Chondrocyte (in vitro differentiated cells): ENCODE measurements at regions not wholly inside any gene's neighbourhood (a gene's known extent, or its start where the extent isn't known, plus 50 kb on each side); places are given as distances from the start of the nearest gene placed in this dataset.

Source experiments
- DNase-seq: peaks from one replicate; pipeline ENCODE4 v3.0.0; 2021; ENCODE audit warnings: mixed read lengths, low spot score
- H3K27ac Mint-ChIP-seq: one replicate; pipeline ENCODE4 v1.8.0; 2021; ENCODE audit warnings: mild to moderate bottlenecking, moderate library complexity, mixed read lengths; ENCODE audit not compliant: unreplicated experiment
- H3K27me3 Mint-ChIP-seq: 2 replicates; pipeline ENCODE4 v1.8.0; 2021; ENCODE audit warnings: low read depth, mixed read lengths
- H3K36me3 Mint-ChIP-seq: 2 replicates; pipeline ENCODE4 v1.8.0; 2021; ENCODE audit warnings: low read depth, mixed read lengths
- H3K4me1 Mint-ChIP-seq: 2 replicates; pipeline ENCODE4 v1.8.0; 2021; ENCODE audit warnings: low read depth, mild to moderate bottlenecking, mixed read lengths
- H3K4me3 Mint-ChIP-seq: one replicate; pipeline ENCODE4 v1.8.0; 2021; ENCODE audit warnings: mild to moderate bottlenecking, moderate library complexity, mixed read lengths; ENCODE audit not compliant: unreplicated experiment
- H3K9me3 Mint-ChIP-seq: 2 replicates; pipeline ENCODE4 v1.8.0; 2021; ENCODE audit warnings: low read depth, mixed read lengths
- TF ChIP-seq, protein P1 (sequence below): fragments of 200-600 bp; sonication (generic); IDR thresholded peaks from 2 replicates; pipeline ENCODE4 v1.5.0; 2021; ENCODE audit warnings: antibody characterized with exemption, mild to moderate bottlenecking, moderate library complexity

DNA sequence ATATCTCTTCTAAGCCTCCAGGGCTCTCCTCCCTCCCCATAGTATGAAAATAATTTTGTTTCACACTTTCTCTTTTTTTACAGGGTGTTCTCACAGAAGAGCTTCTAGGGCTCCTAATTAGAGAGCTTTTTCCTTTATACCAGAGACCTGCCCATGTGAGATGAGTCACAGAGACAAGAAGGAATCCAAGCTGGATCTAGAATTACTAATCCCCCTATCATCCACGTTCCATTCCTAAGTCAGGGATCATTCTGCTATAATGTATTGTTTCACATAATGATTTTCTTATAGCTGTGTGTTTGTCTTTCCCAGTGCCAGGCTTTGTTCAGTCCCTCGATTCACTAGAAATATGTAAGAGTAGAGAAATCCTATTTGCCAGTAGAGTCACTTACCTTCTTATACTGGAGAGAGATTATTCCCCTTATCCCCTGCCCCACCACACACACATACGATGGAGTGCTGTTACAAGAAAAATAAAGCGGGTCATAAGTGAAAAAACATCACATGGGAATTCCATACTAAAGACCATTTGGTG lies 778.3 kb upstream of the LRRC4C start:
- Mint-ChIP-seq H3K4me3 (no peak overlapping the region), H3K9me3 (peaks cover 8% of the 10 kb centered on the region), H3K27ac (no peak overlapping the region), H3K27me3 (no peaks in the 10 kb centered on the region), H3K4me1 (no peaks in the 10 kb centered on the region), H3K36me3 (no peaks in the 10 kb centered on the region)
- no peak for DNase-seq
- TF ChIP-seq, protein P1, sequence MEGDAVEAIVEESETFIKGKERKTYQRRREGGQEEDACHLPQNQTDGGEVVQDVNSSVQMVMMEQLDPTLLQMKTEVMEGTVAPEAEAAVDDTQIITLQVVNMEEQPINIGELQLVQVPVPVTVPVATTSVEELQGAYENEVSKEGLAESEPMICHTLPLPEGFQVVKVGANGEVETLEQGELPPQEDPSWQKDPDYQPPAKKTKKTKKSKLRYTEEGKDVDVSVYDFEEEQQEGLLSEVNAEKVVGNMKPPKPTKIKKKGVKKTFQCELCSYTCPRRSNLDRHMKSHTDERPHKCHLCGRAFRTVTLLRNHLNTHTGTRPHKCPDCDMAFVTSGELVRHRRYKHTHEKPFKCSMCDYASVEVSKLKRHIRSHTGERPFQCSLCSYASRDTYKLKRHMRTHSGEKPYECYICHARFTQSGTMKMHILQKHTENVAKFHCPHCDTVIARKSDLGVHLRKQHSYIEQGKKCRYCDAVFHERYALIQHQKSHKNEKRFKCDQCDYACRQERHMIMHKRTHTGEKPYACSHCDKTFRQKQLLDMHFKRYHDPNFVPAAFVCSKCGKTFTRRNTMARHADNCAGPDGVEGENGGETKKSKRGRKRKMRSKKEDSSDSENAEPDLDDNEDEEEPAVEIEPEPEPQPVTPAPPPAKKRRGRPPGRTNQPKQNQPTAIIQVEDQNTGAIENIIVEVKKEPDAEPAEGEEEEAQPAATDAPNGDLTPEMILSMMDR = no peak

DNA sequence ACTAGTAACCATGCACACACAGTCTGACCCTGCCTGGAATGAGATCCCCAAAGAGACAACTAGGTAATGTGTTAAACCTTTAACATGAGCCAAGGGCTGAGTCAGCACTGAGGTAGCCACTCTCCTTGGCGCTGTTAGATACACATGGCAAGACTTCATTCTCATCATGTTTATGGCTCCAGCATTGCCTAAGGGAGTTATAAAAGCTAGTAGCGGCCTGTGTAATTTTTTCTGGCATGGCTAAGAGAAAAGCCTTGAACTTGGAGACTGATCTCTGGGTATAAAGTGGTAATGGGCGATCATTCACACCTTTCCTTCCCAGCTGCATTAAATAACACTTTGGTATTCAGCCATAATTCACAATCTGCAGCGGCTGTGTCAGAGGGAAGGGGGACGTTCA lies 779.7 kb upstream of the LRRC4C start:
- no peaks in the 10 kb centered on the region for H3K27me3 Mint-ChIP-seq
- no peaks in the 10 kb centered on the region for H3K36me3 Mint-ChIP-seq
- no peak overlapping the region for H3K4me3 Mint-ChIP-seq
- no peak overlapping the region for H3K27ac Mint-ChIP-seq
- no peak for DNase-seq
- TF ChIP-seq, protein P1 = no peak
- no peaks in the 10 kb centered on the region for H3K4me1 Mint-ChIP-seq
- H3K9me3 Mint-ChIP-seq = peaks cover 8% of the 10 kb centered on the region

GRCh38 chr11:42243385-42243784 lies 783.9 kb upstream of the LRRC4C start:
- Mint-ChIP-seq H3K27me3 (no peaks in the 10 kb centered on the region), H3K4me3 (no peak overlapping the region), H3K36me3 (no peaks in the 10 kb centered on the region), H3K4me1 (no peaks in the 10 kb centered on the region), H3K9me3 (no peaks in the 10 kb centered on the region), H3K27ac (no peak overlapping the region)
- TF ChIP-seq, protein P1 = no peak
- DNase-seq = no peak

- TF ChIP-seq, protein P1 = no peak
- no peaks in the 10 kb centered on the region for H3K9me3 Mint-ChIP-seq
Measured at GRCh38 chr11:42244376-42244775, 784.9 kb upstream of the LRRC4C start.

DNA sequence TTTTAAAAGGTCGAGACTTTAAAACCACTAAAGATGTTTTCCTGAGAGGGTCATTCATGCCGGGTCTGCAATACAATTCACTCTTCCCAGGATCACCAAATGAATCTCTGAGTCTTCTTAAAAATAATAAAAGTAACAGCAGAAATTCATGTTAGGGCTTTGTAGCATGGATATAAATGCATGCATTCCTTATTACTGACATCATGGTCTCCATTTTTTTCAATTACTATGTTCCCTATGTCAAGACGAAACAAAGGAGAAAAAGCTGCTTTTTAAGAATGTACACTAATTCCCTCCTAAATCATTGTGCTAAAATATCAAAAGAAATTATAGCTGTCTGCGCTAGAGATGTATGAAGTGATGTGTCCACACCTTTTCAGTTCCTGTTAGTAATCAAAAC lies 789.9 kb upstream of the LRRC4C start:
- Mint-ChIP-seq H3K27me3 (no peaks in the 10 kb centered on the region), H3K4me3 (no peak overlapping the region), H3K9me3 (no peaks in the 10 kb centered on the region), H3K27ac (no peak overlapping the region), H3K4me1 (no peaks in the 10 kb centered on the region), H3K36me3 (no peaks in the 10 kb centered on the region)
- TF ChIP-seq, protein P1 = no peak
- DNase-seq = no peak

More at GRCh38 chr11:42244376-42244775, 784.9 kb upstream of the LRRC4C start:
- DNase-seq = no peak
- Mint-ChIP-seq H3K4me1 (no peaks in the 10 kb centered on the region), H3K36me3 (no peaks in the 10 kb centered on the region), H3K27ac (no peak overlapping the region), H3K4me3 (no peak overlapping the region), H3K27me3 (no peaks in the 10 kb centered on the region)
